Esophagus squamous epithelium (tissue), 4 donors: ENCODE measurements at regions not wholly inside any gene's neighbourhood (a gene's known extent, or its start where the extent isn't known, plus 50 kb on each side); places are given as distances from the start of the nearest gene placed in this dataset.

Experiments used
- POLR2A ChIP-seq, 4 donors: fragments of 450-650 bp; IDR thresholded peaks; one replicate each; pipeline ENCODE4 v1.6.1; 2017; ENCODE audit warnings: antibody characterized with exemption in 4 of 4, mild to moderate bottlenecking in 4 of 4, moderate library complexity in 3 of 4
- TF ChIP-seq, protein P1 (sequence below), 6 experiments: fragments of 450-650 bp in 4 of 6; fragments of 200-600 bp in 2 of 6; sonication (generic) in 2 of 6; IDR thresholded peaks; one replicate each; pipeline ENCODE4 v1.5.1; 2016 to 2019; ENCODE audit warnings: antibody characterized with exemption in 6 of 6, mild to moderate bottlenecking in 4 of 6, moderate library complexity in 4 of 6

DNA sequence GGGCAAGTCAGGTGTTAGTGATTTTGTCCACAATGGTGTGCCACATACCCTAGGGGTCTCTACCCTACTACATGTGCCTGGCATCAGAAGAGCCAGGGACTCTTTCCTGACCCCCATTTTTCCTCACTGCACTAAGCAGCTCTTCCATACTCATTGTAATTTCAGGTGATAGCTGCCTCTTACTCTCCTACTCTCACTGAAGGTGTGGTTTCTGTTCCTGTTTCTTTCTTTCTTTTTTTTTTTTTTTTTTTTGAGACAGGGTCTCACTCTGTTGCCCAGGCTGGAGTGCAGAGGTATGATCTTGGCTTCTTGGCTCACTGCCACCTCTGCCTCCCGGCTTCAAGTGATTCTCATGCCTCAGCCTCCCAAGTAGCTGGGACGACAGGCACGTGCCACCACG, 164.9 kb upstream of the USP9X start:
- TF ChIP-seq, protein P1, sequence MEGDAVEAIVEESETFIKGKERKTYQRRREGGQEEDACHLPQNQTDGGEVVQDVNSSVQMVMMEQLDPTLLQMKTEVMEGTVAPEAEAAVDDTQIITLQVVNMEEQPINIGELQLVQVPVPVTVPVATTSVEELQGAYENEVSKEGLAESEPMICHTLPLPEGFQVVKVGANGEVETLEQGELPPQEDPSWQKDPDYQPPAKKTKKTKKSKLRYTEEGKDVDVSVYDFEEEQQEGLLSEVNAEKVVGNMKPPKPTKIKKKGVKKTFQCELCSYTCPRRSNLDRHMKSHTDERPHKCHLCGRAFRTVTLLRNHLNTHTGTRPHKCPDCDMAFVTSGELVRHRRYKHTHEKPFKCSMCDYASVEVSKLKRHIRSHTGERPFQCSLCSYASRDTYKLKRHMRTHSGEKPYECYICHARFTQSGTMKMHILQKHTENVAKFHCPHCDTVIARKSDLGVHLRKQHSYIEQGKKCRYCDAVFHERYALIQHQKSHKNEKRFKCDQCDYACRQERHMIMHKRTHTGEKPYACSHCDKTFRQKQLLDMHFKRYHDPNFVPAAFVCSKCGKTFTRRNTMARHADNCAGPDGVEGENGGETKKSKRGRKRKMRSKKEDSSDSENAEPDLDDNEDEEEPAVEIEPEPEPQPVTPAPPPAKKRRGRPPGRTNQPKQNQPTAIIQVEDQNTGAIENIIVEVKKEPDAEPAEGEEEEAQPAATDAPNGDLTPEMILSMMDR (IDR thresholded peaks at IDR 0.05) = no peak
- no peak for TF ChIP-seq POLR2A (IDR thresholded peaks at IDR 0.05)
